ENCODE measurements at regions not wholly inside any gene's neighbourhood (a gene's known extent, or its start where the extent isn't known, plus 50 kb on each side); places are given as distances from the start of the nearest gene placed in this dataset.

DNA sequence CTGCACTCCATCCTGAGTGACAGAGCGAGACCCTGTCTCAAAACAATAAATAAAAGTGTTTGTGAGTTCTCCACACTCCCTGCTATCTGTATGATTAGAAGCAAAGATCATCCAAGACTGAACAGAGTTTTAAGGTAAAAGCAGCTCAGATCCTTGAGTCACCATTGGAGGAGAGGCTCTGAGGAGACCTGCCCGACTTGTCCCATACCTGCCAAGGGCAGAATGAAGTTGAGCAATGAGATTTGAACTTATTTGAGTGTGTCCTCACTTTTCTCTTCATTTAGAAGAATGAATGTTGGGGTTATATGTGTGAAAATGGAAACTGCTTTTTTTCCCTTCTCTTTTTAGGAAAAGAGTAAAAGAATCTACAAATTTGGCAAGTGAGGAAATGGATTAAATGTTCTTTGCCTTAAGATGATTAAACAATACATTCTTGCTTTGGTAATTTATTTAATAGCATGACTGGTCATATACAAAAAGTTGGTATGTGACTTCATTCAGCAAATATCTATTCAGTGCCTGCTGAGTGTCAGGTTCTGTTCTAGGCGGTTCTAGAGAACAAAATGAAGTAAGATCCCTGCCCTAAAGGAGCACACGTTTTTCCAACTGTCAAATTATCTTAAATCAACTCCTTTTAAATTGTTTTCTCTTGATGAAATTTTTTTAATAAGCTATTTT is 195.7 kb downstream of the ALDH8A1 start:
- H3K27ac ChIP-seq, result no peak overlapping the region
- H3K4me1 ChIP-seq, result 0 out of 3 replicates have a peak, but pooled peaks cover 5% of the 10 kb centered on the region
- TF ChIP-seq ESRRA (IDR thresholded peaks at IDR 0.05; ENCODE audit: borderline replicate concordance, low read length) (no peak), PHF8 (IDR thresholded peaks at IDR 0.05; ENCODE audit: borderline replicate concordance, low read depth) (no peak), EP300 (IDR thresholded peaks at IDR 0.05) (no peak), HOXB13 (CRISPR knock-in tag; IDR thresholded peaks at IDR 0.05; ENCODE audit: low read depth) (no peak), MAZ (IDR thresholded peaks at IDR 0.05; ENCODE audit: borderline replicate concordance, low read depth, low read length) (no peak), MAFK (IDR thresholded peaks at IDR 0.05; ENCODE audit: partially characterized antibody) (no peak), HOXA7 (CRISPR knock-in tag; IDR thresholded peaks at IDR 0.05) (no peak), BHLHE40 (IDR thresholded peaks at IDR 0.05; ENCODE audit: low read depth, low read length) (no peak), EHMT2 (IDR thresholded peaks at IDR 0.05; ENCODE audit: low read depth) (no peak), RCOR1 (IDR thresholded peaks at IDR 0.05; ENCODE audit: low read depth, low read length) (no peak), SMC3 (IDR thresholded peaks at IDR 0.05) (no peak), FOSB (CRISPR knock-in tag; IDR thresholded peaks at IDR 0.05) (no peak), CBX8 (IDR thresholded peaks at IDR 0.05) (no peak)
- TF ChIP-seq, protein P1, sequence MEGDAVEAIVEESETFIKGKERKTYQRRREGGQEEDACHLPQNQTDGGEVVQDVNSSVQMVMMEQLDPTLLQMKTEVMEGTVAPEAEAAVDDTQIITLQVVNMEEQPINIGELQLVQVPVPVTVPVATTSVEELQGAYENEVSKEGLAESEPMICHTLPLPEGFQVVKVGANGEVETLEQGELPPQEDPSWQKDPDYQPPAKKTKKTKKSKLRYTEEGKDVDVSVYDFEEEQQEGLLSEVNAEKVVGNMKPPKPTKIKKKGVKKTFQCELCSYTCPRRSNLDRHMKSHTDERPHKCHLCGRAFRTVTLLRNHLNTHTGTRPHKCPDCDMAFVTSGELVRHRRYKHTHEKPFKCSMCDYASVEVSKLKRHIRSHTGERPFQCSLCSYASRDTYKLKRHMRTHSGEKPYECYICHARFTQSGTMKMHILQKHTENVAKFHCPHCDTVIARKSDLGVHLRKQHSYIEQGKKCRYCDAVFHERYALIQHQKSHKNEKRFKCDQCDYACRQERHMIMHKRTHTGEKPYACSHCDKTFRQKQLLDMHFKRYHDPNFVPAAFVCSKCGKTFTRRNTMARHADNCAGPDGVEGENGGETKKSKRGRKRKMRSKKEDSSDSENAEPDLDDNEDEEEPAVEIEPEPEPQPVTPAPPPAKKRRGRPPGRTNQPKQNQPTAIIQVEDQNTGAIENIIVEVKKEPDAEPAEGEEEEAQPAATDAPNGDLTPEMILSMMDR (IDR thresholded peaks at IDR 0.05), result no peak
- TF ChIP-seq, protein P2, sequence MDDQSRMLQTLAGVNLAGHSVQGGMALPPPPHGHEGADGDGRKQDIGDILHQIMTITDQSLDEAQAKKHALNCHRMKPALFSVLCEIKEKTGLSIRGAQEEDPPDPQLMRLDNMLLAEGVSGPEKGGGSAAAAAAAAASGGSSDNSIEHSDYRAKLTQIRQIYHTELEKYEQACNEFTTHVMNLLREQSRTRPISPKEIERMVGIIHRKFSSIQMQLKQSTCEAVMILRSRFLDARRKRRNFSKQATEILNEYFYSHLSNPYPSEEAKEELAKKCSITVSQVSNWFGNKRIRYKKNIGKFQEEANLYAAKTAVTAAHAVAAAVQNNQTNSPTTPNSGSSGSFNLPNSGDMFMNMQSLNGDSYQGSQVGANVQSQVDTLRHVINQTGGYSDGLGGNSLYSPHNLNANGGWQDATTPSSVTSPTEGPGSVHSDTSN (IDR thresholded peaks at IDR 0.05), result no peak
- TF ChIP-seq, protein P3, sequence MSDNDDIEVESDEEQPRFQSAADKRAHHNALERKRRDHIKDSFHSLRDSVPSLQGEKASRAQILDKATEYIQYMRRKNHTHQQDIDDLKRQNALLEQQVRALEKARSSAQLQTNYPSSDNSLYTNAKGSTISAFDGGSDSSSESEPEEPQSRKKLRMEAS (IDR thresholded peaks at IDR 0.05), result no peak
- TF ChIP-seq, protein P4, sequence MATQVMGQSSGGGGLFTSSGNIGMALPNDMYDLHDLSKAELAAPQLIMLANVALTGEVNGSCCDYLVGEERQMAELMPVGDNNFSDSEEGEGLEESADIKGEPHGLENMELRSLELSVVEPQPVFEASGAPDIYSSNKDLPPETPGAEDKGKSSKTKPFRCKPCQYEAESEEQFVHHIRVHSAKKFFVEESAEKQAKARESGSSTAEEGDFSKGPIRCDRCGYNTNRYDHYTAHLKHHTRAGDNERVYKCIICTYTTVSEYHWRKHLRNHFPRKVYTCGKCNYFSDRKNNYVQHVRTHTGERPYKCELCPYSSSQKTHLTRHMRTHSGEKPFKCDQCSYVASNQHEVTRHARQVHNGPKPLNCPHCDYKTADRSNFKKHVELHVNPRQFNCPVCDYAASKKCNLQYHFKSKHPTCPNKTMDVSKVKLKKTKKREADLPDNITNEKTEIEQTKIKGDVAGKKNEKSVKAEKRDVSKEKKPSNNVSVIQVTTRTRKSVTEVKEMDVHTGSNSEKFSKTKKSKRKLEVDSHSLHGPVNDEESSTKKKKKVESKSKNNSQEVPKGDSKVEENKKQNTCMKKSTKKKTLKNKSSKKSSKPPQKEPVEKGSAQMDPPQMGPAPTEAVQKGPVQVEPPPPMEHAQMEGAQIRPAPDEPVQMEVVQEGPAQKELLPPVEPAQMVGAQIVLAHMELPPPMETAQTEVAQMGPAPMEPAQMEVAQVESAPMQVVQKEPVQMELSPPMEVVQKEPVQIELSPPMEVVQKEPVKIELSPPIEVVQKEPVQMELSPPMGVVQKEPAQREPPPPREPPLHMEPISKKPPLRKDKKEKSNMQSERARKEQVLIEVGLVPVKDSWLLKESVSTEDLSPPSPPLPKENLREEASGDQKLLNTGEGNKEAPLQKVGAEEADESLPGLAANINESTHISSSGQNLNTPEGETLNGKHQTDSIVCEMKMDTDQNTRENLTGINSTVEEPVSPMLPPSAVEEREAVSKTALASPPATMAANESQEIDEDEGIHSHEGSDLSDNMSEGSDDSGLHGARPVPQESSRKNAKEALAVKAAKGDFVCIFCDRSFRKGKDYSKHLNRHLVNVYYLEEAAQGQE (IDR thresholded peaks at IDR 0.05), result no peak
- TF ChIP-seq, protein P5, sequence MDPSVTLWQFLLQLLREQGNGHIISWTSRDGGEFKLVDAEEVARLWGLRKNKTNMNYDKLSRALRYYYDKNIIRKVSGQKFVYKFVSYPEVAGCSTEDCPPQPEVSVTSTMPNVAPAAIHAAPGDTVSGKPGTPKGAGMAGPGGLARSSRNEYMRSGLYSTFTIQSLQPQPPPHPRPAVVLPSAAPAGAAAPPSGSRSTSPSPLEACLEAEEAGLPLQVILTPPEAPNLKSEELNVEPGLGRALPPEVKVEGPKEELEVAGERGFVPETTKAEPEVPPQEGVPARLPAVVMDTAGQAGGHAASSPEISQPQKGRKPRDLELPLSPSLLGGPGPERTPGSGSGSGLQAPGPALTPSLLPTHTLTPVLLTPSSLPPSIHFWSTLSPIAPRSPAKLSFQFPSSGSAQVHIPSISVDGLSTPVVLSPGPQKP (IDR thresholded peaks at IDR 0.05; ENCODE audit: low read depth, low read length), result no peak
- TF ChIP-seq, protein P6, sequence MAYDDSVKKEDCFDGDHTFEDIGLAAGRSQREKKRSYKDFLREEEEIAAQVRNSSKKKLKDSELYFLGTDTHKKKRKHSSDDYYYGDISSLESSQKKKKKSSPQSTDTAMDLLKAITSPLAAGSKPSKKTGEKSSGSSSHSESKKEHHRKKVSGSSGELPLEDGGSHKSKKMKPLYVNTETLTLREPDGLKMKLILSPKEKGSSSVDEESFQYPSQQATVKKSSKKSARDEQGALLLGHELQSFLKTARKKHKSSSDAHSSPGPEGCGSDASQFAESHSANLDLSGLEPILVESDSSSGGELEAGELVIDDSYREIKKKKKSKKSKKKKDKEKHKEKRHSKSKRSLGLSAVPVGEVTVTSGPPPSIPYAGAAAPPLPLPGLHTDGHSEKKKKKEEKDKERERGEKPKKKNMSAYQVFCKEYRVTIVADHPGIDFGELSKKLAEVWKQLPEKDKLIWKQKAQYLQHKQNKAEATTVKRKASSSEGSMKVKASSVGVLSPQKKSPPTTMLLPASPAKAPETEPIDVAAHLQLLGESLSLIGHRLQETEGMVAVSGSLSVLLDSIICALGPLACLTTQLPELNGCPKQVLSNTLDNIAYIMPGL (CRISPR knock-in tag; IDR thresholded peaks at IDR 0.05; ENCODE audit: borderline replicate concordance), result no peak
- DNase-seq (ENCODE audit: low read depth in 1 of 2, low spot score in 1 of 2) (no peak), FAIRE-seq (no peak), ATAC-seq (no peak)
- WGBS (ENCODE audit: missing lambda C conversion rate), result 37% methylated on average over 4 of the region's 4 CpGs
- POLR2A ChIA-PET, result no interaction called here
- no peaks in the 10 kb centered on the region for H3K9me3 ChIP-seq
- H3K4me2 ChIP-seq, result no peak overlapping the region
- CTCF ChIA-PET, result no interaction called here
- no peak overlapping the region for H3K4me3 ChIP-seq
